Ovary (tissue), 7 donors: ENCODE measurements at regions not wholly inside any gene's neighbourhood (a gene's known extent, or its start where the extent isn't known, plus 50 kb on each side); places are given as distances from the start of the nearest gene placed in this dataset.
A peak's percentile ranks its signal among the peaks of the same experiment; 100 is the strongest.

Experiments used
- DNase-seq, 5 donors: peaks; one replicate each; pipeline ENCODE4 v3.0.0-alpha.2; 2019 to 2020
- H3K27ac ChIP-seq, 2 donors: fragments of 200-600 bp; one replicate each; pipeline versions ENCODE4 v1.5.1 to v1.8.0; 2019 to 2022
- H3K27me3 ChIP-seq: fragments of 200-600 bp; one replicate; pipeline ENCODE4 v1.8.0; 2022
- H3K36me3 ChIP-seq: fragments of 200-600 bp; sonication (generic); one replicate; pipeline ENCODE4 v1.5.1; 2019
- H3K4me1 ChIP-seq: one replicate; pipeline ENCODE4 v1.8.1; 2013; ENCODE audit warnings: mild to moderate bottlenecking, moderate library complexity; ENCODE audit not compliant: insufficient read depth
- H3K4me3 ChIP-seq: fragments of 200-600 bp; sonication (generic); one replicate; pipeline ENCODE4 v1.5.1; 2017
- H3K9me3 ChIP-seq, 2 donors: fragments of 200-600 bp in 1 of 2; sonication (generic) in 1 of 2; one replicate each; pipeline versions ENCODE4 v1.5.1 to v1.8.1; 2013 to 2019; ENCODE audit warnings: mild to moderate bottlenecking in 1 of 2, moderate library complexity in 1 of 2
- CTCF ChIP-seq, 3 donors: fragments of 450-650 bp in 2 of 3; fragments of 200-600 bp in 1 of 3; IDR thresholded peaks; one replicate each; pipeline versions ENCODE4 v1.5.1 to v1.8.0; 2016 to 2022; ENCODE audit warnings: antibody characterized with exemption in 3 of 3, mild to moderate bottlenecking in 1 of 3
- EP300 ChIP-seq: sonication (generic); formaldehyde crosslinking; IDR thresholded peaks from one replicate; pipeline ENCODE4 v1.6.1; 2017; ENCODE audit warnings: antibody characterized with exemption
- POLR2A ChIP-seq: fragments of 450-650 bp; IDR thresholded peaks from one replicate; pipeline ENCODE4 v1.6.1; 2017; ENCODE audit warnings: antibody characterized with exemption, mild to moderate bottlenecking, moderate library complexity
- WGBS, 3 donors: extraction: QIAGEN DNeasy Blood & Tissue Kit in 1 of 3; methylation state at CpG; one replicate each; pipeline versions ENCODE4 v1.1.5 to v1.1.7; 2013 to 2017; 5-methylcytosine and 5-hydroxymethylcytosine counted together
- intact Hi-C, 4 donors: fragments of 100-400 bp; cut with DNase I; formaldehyde crosslinking; loops; one replicate each; pipeline versions ENCODE4 v1.11.0 to v1.15.1; 2022 to 2023
- donor health status: DM: no; HTN: no; CAD: no; lungs with moderate emphysema.
- donor health status: DM: no; HTN: no; CAD: no.
- donor health status: Bipolar disorder and iron deficiency.
- donor health status: DM: no; HTN: no; CAD: no.
- donor health status: DM: yes; HTN: yes; CAD: no.

GRCh38 chr6:140931581-140931980 lies 1201.1 kb upstream of the GJE1 start:
- intact Hi-C loops: no loop called here

GRCh38 chr6:140929121-140929520 lies 1203.6 kb upstream of the GJE1 start:
- intact Hi-C loops: no loop called here
- Histone ChIP-seq H3K27ac (no peak overlapping the region), H3K9me3 (no peaks in the 10 kb centered on the region), H3K4me3 (no peak overlapping the region), H3K36me3 (no peaks in the 10 kb centered on the region), H3K4me1 (no peaks in the 10 kb centered on the region), H3K27me3 (no peaks in the 10 kb centered on the region)
- TF ChIP-seq CTCF (IDR thresholded peaks at IDR 0.05): no peak
- no peak for TF ChIP-seq EP300
- TF ChIP-seq POLR2A: no peak
- no peak for DNase-seq

More at GRCh38 chr6:140931581-140931980, 1201.1 kb upstream of the GJE1 start:
- H3K4me3 ChIP-seq: no peak overlapping the region
- H3K27ac ChIP-seq: no peak overlapping the region
- H3K4me1 ChIP-seq: no peaks in the 10 kb centered on the region
- TF ChIP-seq EP300 (no peak), CTCF (IDR thresholded peaks at IDR 0.05) (no peak), POLR2A (no peak)
- H3K9me3 ChIP-seq: no peaks in the 10 kb centered on the region
- 69 to 90% (median 86%) methylated on average over 1 of the region's 1 CpG for WGBS, 3 donors
- H3K27me3 ChIP-seq: no peaks in the 10 kb centered on the region
- H3K36me3 ChIP-seq: no peaks in the 10 kb centered on the region
- no peak for DNase-seq

GRCh38 chr6:140923048-140923447 lies 1209.7 kb upstream of the GJE1 start:
- Histone ChIP-seq H3K36me3 (no peaks in the 10 kb centered on the region), H3K9me3 (no peaks in the 10 kb centered on the region), H3K27me3 (no peaks in the 10 kb centered on the region), H3K4me1 (no peaks in the 10 kb centered on the region), H3K4me3 (no peak overlapping the region), H3K27ac (no peak overlapping the region)
- DNase-seq: no peak
- 92 to 100% (median 95%) methylated on average over 1 of the region's 1 CpG for WGBS, 3 donors
- intact Hi-C loops: no loop called here
- TF ChIP-seq EP300 (no peak), CTCF (IDR thresholded peaks at IDR 0.05) (no peak), POLR2A (no peak)

GRCh38 chr6:140921366-140922226 lies 1211.1 kb upstream of the GJE1 start:
- Histone ChIP-seq H3K36me3 (no peaks in the 10 kb centered on the region), H3K4me1 (no peaks in the 10 kb centered on the region), H3K27ac (no peak overlapping the region), H3K4me3 (no peak overlapping the region), H3K9me3 (no peaks in the 10 kb centered on the region), H3K27me3 (no peaks in the 10 kb centered on the region)
- intact Hi-C loops: no loop called here
- WGBS, 3 donors: 67 to 73% (median 70%) methylated on average over 4 of the region's 4 CpGs
- DNase-seq: no peak
- TF ChIP-seq POLR2A: no peak
- TF ChIP-seq EP300: no peak
- peak in 2 of 3 donors; percentile 42 to 64 for TF ChIP-seq CTCF (IDR thresholded peaks at IDR 0.05)
